ENCODE measurements at regions not wholly inside any gene's neighbourhood (a gene's known extent, or its start where the extent isn't known, plus 50 kb on each side); places are given as distances from the start of the nearest gene placed in this dataset.

GRCh38 chr4:163592212-163592611, 97.7 kb downstream of the TMA16 start (continued):
- TF ChIP-seq E2F4 (CRISPR knock-in tag; IDR thresholded peaks at IDR 0.05; ENCODE audit: borderline replicate concordance, low read depth): no peak
- no peak for TF ChIP-seq OVOL2 (CRISPR knock-in tag; IDR thresholded peaks at IDR 0.05; ENCODE audit: borderline replicate concordance)

GRCh38 chr4:163595580-163595979, 101.1 kb downstream of the TMA16 start:
- Mint-ChIP-seq H3K27me3 (ENCODE audit: low read depth) (no peaks in the 10 kb centered on the region), H3K9me3 (no peaks in the 10 kb centered on the region), H3K27ac (no peak overlapping the region), H3K4me1 (peaks cover 10% of the 10 kb centered on the region), H3K4me3 (no peak overlapping the region), H3K36me3 (no peaks in the 10 kb centered on the region)
- DNase-seq (ENCODE audit: low spot score): no peak
- POLR2A ChIA-PET: no interaction called here
- TF ChIP-seq USF2 (CRISPR knock-in tag; IDR thresholded peaks at IDR 0.05): no peak
- TF ChIP-seq GABPB1 (CRISPR knock-in tag; IDR thresholded peaks at IDR 0.05): no peak
- TF ChIP-seq ZNF396 (CRISPR knock-in tag; IDR thresholded peaks at IDR 0.05; ENCODE audit: borderline replicate concordance): no peak
- TF ChIP-seq E2F1 (CRISPR knock-in tag; IDR thresholded peaks at IDR 0.05): no peak
- no peak for TF ChIP-seq ZNF416 (CRISPR knock-in tag; IDR thresholded peaks at IDR 0.05)
- TF ChIP-seq FOXP1 (CRISPR knock-in tag; IDR thresholded peaks at IDR 0.05; ENCODE audit: borderline replicate concordance): no peak
- TF ChIP-seq NR1H2 (CRISPR knock-in tag; IDR thresholded peaks at IDR 0.05): no peak
- no peak for TF ChIP-seq NR3C1 (CRISPR knock-in tag; conservative IDR thresholded peaks at IDR 0.05; ENCODE audit: low read depth)
- no peak for TF ChIP-seq MYBL2 (CRISPR knock-in tag; IDR thresholded peaks at IDR 0.05)
- TF ChIP-seq USF1 (CRISPR knock-in tag; IDR thresholded peaks at IDR 0.05): no peak
- no peak for TF ChIP-seq ATF6 (CRISPR knock-in tag; IDR thresholded peaks at IDR 0.05)
- TF ChIP-seq E2F5 (CRISPR knock-in tag; IDR thresholded peaks at IDR 0.05): no peak
- no peak for TF ChIP-seq CDX4 (CRISPR knock-in tag; IDR thresholded peaks at IDR 0.05; ENCODE audit: borderline replicate concordance)
- no peak for TF ChIP-seq ZNF232 (CRISPR knock-in tag; IDR thresholded peaks at IDR 0.05)
- no peak for TF ChIP-seq TCF7 (CRISPR knock-in tag; IDR thresholded peaks at IDR 0.05; ENCODE audit: low read depth)
- no peak for TF ChIP-seq CTCF (IDR thresholded peaks at IDR 0.05)
- TF ChIP-seq NFE2L1 (CRISPR knock-in tag; IDR thresholded peaks at IDR 0.05): no peak
- no peak for TF ChIP-seq CREM (CRISPR knock-in tag; IDR thresholded peaks at IDR 0.05)
- TF ChIP-seq ZNF219 (CRISPR knock-in tag; IDR thresholded peaks at IDR 0.05; ENCODE audit: borderline replicate concordance): no peak
- TF ChIP-seq ZNF425 (CRISPR knock-in tag; conservative IDR thresholded peaks at IDR 0.05): no peak
- no peak for ATAC-seq
- CTCF ChIA-PET: interaction anchor here (0.9 kb wide), 1 partner anchor 46 kb away, joined by 4 read pairs; no protein-coding TSS in a partner anchor

Data from WTC11 (cell line).